ENCODE measurements at regions not wholly inside any gene's neighbourhood (a gene's known extent, or its start where the extent isn't known, plus 50 kb on each side); places are given as distances from the start of the nearest gene placed in this dataset.

DNA sequence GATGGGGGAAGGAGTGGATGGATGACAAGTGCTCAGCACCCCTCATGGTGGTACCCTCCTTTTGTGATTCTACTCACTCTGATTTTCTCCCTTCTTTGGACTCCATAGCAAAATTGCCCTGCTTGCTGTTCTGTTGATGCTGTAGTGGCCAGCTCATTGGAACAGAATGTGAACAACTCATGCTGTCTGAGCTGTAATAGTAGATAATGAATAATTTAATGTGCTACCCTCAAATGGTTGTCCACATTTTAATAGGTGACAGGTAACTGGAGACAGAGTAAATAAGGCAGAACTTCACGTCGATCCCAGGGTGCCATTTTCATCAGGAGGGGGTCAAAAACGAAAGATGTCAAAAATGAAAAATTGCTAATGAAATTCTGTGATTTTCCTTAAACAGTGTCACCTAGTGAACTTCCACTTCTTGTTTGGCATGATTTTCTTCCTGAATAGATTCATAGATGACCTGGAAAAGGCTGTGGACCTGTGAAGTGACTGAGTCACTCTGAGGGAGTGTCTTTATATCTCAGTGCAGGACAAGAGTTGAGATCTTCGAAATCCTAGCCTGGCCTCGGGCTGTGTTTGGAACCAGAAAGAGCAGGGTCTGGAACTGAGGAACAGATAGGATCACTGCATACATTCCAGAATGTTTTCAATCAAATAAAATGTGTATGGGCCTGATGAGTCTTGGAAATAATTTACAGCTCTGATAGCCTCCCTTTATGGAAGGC lies 270.2 kb downstream of the PSAT1 start:
- no peak for DNase-seq

DNA sequence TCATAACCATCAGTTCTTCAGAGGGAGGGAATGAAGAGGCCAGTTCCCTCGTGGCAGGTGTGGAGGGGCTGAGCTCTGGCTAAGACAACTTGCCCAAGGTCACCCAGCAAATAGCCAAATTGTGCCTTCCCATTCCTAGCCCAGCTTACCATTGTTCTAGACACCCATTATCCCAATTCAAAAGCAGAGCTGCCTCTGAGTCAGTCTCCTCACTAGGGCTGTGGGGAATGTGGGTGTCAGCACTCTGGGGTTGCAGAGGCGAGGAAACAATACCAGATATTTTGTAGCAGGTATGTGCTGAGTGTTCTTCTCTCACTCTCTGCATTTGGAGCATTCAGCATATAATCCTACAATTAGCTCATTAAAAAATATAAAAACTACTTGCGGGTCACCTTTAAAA lies 270.8 kb downstream of the PSAT1 start:
- DNase-seq: no peak

DNA sequence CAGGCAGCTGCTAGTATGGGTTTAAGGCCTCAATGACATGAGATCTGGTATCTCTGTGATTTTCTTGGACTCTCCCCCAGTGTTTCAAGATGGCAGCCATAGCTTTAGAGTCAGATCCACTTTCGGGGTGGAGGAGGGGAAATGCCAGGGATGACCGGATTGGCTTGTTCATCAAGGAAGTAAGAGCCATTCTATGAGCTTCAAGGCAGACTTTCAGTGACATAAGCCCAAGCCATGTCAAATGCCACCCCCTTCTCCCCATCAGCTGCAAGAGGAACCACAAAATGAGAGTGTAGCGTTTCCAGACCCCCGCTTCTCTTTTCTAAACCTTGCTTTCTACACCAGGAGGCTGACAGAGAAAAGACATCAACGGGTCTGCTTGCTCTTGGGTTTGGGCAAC lies 271.8 kb downstream of the PSAT1 start:
- no peak for DNase-seq

DNA sequence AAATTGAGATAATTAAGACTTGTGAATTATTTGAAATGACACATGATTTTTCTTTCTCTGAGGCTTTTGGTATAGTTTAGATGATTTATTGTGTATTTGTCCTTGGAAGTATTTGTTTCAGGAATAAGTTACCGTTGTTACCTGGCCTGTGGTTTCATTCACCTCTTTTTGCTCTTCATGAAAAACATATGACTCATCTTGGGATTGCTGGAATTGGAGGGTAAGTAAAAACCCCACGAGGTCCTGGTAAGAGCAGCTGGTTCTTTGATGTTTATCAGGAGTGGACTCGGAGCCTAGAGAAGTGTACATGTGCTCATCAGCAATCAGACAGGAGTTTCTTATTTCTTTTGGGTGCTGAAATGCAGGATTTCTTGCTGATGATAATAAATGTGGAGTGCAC lies 275.3 kb downstream of the PSAT1 start:
- no peak for DNase-seq

DNA sequence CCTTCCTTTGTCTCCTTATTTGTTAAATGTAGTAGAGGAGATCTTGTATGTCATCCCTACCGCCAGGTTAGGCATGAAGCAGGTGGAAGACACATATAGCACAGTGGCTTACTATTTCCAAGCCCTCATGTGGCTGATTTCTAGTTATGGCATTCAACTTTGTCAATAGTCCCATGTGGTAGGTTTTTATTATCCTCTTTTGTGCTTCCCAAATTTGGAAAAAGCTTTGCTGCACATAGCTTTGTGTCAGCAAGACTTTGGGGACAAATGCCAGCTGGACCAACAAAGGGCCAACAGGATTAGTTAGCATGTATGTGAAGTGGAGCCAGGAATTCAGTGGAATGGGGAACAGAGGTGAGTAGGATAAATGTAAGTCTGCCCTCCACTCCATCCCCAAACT lies 276.3 kb downstream of the PSAT1 start:
- DNase-seq: no peak

DNA sequence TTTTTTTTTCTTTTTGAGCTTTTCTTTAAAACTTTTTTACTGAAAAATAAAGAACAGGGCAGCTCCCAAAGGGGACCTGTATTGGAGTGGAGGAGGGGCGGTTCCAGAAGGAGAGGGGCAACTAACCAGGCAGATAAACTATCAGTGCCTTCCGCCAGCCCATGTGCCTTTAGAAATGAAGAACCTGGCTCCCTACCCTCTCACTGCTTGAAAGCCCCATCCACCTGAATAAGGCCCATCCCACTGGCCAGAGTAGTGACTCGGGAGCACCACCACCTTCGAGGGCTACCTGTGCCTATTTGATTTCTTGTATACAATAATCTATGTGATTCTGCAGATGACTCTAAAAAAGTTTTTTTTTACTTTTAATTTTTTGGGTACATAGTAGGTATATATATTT lies 276.7 kb downstream of the PSAT1 start:
- DNase-seq: no peak

DNA sequence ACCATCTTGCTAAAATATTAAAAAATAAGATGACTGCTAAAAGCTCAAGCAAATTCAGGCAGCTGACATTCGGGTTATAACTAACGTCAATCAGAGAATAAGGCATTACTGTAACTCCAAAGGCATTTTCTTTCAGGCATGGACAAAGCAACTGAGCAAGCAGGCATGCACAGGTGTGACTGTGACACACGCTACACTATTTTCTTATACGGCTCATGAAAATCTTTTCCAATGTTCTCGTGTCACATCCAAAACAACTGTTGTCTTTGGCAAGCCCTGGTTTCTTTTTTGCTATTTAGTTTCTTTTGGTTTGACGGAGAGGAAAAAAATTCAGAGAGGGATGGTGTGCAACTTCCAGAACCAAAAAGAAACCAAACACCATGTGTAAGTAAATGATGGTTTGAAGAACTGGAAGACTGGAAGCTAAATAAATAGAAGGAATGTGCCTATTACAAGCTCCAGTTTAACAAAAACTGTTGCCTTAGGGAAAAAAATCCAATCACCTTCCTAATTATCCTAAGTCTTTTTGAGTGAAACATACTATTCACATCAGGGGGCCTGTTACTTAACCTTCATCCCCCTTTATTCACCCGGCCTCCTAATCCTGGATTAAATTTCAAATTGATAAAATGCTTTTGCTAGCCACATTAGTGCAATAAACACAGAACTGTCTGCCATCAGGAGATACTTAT lies 277.6 kb downstream of the PSAT1 start:
- DNase-seq: no peak

DNA sequence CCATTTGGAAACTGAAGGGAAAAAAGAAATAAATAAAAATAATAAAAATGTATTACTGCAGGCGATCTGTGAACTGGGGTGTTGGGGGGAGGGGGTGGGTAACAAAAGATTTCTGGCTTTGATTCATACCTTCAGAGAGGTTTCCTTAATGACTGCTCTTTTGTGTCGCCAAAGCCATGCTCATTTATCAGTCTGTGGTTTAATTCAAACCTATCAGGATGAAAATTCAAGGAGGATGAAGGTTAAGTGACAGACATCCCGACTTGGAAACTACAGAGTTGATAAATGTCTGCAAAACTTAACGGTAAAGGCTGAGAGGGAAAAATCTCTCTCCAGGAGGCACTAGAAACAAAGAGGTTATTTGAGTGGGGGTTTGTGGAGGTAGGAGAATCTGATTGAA lies 278.2 kb downstream of the PSAT1 start:
- DNase-seq: no peak

DNA sequence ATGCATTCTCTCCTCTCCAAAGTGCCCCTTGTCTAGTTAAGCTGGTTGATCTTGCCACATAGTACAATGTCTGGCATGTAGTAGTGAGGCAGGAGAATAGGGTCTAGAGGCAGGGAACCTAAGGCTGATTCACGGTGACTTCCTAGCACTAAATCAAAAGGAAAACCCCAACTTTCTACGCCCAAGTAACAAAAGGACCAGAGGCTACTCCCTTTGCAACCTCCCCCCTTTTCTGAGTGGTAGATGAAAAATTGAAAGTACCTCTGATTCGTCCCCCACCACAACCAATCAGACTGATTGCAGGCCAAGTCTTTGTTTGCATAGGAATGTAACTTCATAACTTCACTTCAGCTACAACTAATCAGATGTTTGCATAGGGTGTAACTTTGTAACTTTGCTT lies 278.8 kb downstream of the PSAT1 start:
- DNase-seq: no peak

DNA sequence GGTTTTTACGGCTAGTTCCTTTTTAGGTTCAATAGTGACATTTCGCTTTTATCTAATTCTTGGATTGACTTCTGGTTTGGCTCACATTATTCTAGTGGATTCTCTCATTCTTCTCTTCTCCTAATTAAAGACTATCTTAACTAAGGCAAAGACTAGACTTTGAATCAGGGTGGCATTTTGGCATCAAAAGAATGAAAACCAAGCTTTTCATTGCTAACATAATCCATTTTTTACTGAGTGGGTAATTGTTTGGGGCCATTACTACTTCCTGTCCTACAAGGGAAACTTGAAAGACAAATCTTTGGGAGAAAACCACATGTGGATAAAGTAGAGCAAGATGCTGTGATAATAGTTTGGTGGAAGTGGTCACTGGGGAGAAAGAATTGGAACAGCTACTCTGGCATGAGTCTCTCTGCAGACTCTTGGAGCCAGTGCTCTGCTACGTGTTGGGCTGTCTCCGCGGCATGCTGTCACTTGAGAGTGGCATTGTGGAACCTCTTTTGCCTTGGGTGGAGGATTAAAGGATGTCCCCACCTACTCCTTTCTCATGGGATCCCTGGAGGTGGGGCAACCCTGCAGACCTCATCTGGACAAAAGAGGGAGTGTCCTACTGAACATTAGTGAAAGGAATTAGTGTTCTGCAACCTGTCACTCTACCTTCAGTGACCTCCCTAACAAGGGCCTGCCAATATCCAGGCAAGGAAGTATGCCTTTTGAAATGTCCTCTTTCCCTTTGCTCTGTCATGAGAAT lies 280.4 kb downstream of the PSAT1 start:
- no peak for DNase-seq

DNA sequence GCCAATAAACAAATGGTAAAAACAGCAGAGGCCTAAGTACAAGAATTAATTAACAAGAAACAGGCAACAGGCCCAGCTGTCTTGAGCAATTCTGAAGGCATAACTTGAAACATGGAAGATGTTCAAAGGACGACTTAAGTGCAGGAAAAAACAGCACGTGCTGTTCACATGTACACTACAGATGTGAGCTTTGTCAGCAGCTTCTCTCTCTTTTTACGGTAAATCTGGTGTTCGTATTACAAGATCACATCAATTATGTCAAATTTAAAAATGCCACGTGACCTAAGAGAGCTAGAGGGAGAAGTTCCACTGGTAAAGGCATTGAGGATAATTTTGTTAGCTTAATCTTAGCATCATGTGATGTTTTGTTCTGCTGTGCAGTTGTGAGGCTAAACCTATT lies 281.1 kb downstream of the PSAT1 start:
- DNase-seq: no peak

DNA sequence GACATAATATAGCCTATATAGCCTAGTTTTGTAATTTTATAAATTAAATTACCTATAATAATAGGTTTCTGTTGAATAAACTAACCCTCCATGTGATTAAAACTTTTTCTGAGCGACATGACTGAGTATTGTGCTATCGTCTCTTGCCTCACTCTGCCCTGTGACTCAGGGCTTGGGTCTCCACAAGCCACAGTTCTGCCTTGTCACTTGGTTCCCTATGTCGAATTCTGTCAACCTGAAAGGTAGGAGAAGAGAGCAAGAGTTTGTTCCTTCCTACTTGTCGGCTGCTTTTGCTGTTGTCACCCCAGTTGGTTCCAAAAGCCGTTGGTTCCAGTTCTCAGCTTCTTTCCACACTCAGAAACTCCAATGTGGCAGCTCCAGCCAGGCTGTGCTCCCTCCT lies 285.9 kb downstream of the PSAT1 start:
- no peak for DNase-seq

DNA sequence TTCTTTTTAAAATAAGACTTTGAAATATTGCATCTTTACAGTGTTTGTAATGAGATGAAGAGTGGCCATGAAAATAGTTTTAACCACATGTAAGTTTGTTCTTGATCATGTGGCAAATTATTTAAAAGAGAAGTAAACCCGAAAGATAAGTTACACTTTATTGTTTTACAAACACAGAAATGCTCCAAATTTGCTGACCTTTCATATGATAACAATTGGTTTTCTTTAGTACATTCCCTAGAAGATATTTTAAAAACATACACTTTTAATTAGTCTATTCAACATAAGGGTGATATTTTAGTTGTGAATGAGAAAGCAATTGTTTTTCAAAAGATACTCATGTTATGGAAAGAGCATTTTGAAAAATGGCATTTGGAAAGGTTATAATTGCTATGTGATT lies 287.7 kb downstream of the PSAT1 start:
- no peak for DNase-seq

DNA sequence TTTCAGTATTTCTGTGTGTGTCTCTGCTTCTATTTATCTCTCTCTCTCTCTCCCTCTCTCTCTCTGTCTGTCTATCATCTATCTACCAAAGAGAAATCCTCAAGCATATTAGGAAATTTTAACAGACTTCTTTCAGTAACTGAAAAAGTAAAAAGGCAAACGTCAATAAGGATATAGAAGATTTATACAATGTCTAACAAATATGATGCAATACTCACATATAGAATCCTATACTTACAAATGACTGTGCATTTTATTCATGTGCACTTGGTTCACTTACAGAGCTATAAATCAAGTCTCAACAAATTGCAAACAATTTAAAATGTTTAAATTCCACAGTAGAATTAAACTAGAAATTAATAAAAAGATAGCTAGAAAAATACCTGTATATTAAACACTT lies 289.0 kb downstream of the PSAT1 start:
- no peak for DNase-seq

DNA sequence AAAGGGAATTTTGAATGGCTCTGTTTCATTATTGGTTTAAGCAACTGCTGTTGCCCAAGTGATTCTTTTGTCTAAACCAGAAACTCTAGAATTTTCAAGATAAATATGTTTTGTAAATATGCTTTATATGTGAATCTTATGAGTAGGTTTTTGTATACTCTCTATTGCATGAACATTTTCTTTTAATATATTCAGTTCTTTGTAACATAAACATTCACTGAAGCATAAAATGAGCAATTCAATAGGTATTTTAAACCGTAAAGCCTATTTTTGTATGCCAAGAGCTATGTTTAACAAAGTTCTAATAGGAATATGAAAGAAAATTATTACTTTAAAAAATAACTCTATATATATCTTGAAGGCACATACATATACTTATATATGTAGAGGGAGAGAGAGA lies 293.1 kb downstream of the PSAT1 start:
- DNase-seq: no peak

DNA sequence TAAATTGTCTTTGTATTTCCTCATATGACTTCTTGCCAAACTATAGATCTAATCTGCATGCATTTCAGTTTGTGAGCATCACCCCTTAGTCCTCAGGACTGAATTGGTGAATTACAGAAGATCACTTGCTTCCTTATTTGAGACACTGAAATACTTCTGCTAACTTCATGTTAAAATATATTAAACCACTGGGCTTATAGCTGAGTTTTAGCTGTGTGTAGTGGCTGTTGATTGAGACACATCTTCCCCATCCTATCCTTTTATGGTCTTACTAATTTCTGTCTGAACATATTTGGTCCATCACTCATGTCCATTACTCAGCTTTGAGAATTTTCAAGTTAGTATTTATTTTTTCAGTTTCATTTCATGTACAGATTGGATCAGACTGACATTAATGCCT lies 295.9 kb downstream of the PSAT1 start:
- no peak for DNase-seq

DNA sequence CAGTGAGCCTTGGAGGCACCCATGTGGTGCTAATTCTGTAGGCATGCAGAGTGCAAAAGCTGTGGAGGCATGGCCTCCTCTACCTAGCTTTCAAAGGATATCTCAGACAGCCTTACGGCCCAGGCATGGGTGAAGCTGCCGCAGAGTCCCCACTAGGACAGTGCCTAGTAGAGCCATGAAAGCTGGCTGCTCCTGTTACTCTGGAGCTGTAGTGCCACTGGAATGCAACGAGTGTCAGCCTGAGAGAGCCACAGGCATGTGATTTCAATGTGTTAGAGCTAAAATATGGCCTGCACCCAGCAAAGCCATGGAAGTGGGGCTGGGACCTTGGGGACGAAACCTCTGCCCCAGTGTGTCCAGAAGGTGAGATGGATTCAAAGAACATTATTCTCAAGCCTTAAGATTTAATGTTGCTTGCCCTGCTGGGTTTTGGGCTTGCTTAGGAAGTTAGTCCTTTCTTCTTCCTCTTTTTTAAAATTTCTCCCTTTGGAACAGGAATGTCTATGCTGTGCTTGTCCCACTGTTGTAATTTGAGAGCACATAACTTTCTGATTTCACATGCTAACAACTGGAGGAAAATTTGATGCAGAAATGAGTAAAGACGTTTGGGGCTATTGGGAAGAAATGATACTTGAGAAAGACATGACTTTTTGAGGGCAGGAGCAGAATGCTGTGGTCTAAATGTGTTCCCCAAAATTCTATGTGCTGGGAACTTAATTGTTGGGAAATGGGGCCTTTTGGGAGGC lies 298.4 kb downstream of the PSAT1 start:
- DNase-seq: no peak

DNA sequence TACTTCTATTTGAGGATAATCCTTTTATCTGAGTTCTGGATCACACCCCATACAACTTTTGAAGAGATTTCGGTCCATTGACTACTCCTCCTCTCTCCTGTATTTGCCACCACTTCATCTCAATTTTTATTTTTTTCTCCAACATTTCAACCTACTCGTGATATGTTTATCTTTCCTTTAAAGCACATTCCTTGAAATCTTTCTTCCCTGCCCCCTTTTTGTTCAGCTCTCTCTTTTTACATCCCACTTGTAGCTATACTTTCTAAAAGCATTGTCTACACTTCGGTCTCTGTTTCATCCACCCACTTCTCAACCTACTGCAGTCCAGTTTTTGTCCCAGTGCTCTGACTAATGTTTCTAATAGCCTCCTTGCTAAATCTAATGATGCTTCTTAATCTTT lies 299.4 kb downstream of the PSAT1 start:
- no peak for DNase-seq

DNA sequence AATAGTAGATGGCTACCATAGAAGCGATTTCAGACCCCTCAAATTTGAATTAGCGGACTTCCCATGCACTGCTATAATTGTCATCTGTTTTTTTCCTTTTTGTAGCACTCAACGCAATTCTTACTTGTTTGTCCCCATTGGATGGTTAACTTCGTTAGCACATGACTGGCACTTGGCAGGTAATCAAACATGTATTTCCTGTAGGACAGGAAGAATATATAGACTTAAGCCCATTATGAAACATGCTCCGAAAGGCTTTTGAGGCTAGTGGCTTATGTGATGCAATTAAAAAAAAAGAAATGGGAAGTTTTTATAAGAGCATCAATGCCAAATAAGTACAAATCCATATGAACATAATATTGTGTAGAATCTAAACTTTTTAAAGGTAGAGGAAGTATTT lies 301.2 kb downstream of the PSAT1 start:
- DNase-seq: peak in 1 of 2 experiments; percentile 9

DNA sequence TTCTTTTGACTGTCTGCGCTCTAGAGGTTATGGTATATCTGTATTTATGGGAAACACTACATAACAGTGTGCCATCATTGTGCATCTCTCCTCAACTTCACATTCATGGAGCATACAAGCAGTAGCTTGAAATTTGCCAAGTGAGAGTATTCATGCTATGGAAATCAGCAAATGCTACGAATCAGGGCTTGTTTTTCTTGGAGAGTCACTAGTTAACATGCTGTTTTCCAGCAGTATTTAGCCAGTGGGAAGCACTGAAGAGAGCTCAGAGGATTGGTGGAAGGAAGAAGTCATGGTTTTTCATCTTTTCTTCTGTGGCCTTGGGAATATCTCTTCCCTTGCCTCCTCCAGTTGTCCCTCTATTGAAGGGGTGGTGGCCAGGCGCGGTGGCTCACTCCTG lies 303.0 kb downstream of the PSAT1 start:
- no peak for DNase-seq

DNA sequence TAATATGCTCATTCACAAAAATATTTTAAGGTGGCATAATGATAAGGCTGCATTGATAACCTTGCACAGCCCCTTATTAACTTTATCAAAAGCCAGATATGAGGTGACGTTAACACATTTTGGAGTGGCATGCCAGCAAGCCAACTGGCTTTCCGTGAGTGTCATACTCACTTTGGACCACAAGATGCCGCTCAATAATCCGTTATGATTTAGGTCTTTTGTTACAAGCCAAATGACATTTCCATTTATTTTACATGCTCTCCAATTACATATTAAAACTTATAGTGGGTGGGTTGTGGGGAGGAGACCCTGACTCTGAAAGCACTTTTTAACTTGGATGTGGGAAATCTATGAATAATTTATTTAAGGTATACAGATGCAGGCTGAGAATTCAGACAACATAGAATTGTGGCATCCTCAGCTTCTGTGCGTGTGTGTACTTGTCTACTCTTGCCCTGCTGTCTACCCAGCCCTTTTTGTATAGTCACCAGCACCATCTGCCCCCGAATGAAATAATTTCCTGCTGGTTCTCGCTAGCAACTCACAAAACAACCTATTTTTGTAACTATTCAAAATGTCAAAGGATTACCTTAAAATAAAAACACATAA lies 305.1 kb downstream of the PSAT1 start:
- peak; percentile 43 to 81 for DNase-seq

DNA sequence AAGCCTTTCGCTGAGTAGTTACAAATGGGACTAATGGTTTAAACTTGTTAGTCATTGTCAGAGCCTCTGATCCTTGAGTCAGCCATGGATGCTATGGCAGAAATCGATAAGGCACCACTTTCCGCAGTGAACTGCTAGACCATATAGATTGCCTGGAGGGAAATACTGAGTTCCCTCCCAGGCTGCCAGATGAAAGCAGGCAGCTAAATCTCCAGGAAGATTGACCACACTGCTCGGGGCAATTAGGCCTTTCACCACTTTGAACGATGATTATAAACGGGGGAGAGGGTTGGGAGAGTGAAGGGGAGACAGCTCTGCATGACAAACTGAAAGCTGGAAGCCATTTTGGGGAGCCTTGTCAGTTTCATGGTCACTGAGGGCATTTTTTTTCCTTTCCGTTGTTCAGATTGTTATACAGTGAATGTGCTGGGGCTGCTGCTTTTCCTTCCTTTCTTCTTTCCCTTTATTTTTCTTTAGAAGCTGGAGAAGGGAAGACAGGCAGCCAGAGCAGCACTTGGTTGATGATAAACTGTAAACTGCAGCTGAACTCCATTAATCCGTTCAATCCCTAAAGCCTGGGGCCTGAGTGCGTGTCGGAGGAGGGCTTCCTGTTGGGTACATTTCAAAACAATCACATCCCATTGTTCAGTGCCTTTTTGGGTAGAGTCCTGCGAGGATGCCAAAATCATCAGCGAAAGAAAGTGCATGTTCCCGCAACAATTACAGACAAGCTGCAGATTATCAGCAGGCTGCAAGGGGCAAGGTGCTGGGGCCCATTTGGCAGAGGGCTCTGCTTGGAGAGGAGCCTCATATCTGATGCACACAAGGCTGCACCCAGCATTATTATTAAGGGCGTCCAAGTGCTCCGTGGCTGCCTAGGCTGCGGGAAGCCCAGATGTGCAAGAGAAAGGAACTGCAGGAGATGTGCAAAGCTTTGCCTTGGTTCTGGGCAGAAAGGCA lies 308.4 kb downstream of the PSAT1 start:
- DNase-seq: peak in 1 of 2 experiments; percentile 28
